ENCODE measurements at regions not wholly inside any gene's neighbourhood (a gene's known extent, or its start where the extent isn't known, plus 50 kb on each side); places are given as distances from the start of the nearest gene placed in this dataset.
"Not testable (repeated sequence)": the region's sequence is repeated elsewhere in the genome, so short reads cannot be mapped to it uniquely, and the experiment has no call there.

GRCh38 chrX:139475432-139475831 is 55.1 kb upstream of the F9 start:
- peaks cover 4% of the 10 kb centered on the region for H3K27me3 Mint-ChIP-seq
- no peaks in the 10 kb centered on the region for H3K9me3 Mint-ChIP-seq
- no peaks in the 10 kb centered on the region for H3K4me1 Mint-ChIP-seq
- no peak overlapping the region for H3K27ac Mint-ChIP-seq
- DNase-seq: no peak
- H3K4me3 Mint-ChIP-seq: no peak overlapping the region
- no peaks in the 10 kb centered on the region for H3K36me3 Mint-ChIP-seq

GRCh38 chrX:139461945-139462344 is 68.6 kb upstream of the F9 start:
- H3K4me3 Mint-ChIP-seq, H3K27me3 Mint-ChIP-seq, H3K36me3 Mint-ChIP-seq, DNase-seq, H3K9me3 Mint-ChIP-seq, H3K27ac Mint-ChIP-seq, H3K4me1 Mint-ChIP-seq: not testable (repeated sequence)

GRCh38 chrX:139454743-139455142 is 75.8 kb upstream of the F9 start:
- Mint-ChIP-seq H3K27me3 (no peaks in the 10 kb centered on the region), H3K36me3 (no peaks in the 10 kb centered on the region), H3K27ac (no peak overlapping the region), H3K4me1 (no peaks in the 10 kb centered on the region), H3K9me3 (no peaks in the 10 kb centered on the region), H3K4me3 (no peak overlapping the region)
- no peak for DNase-seq

- Mint-ChIP-seq H3K27ac (no peak overlapping the region), H3K9me3 (peaks cover 8% of the 10 kb centered on the region), H3K36me3 (no peaks in the 10 kb centered on the region), H3K27me3 (no peaks in the 10 kb centered on the region), H3K4me3 (no peak overlapping the region), H3K4me1 (no peaks in the 10 kb centered on the region)
- DNase-seq: no peak
Observed at GRCh38 chrX:139448996-139449395, 81.5 kb upstream of the F9 start.

GRCh38 chrX:139446832-139447231 is 83.7 kb upstream of the F9 start:
- H3K4me1 Mint-ChIP-seq: no peaks in the 10 kb centered on the region
- H3K9me3 Mint-ChIP-seq: peaks cover 8% of the 10 kb centered on the region
- no peak overlapping the region for H3K4me3 Mint-ChIP-seq
- DNase-seq: no peak
- H3K27me3 Mint-ChIP-seq: no peaks in the 10 kb centered on the region
- H3K36me3 Mint-ChIP-seq: no peaks in the 10 kb centered on the region
- H3K27ac Mint-ChIP-seq: no peak overlapping the region

GRCh38 chrX:139429913-139430312 is 100.6 kb upstream of the F9 start:
- Mint-ChIP-seq H3K27ac (no peak overlapping the region), H3K9me3 (peaks cover under 1% of the 10 kb centered on the region), H3K36me3 (no peaks in the 10 kb centered on the region), H3K27me3 (peaks cover 2% of the 10 kb centered on the region), H3K4me3 (no peak overlapping the region), H3K4me1 (no peaks in the 10 kb centered on the region)
- no peak for DNase-seq

GRCh38 chrX:139423186-139423585 is 107.4 kb upstream of the F9 start:
- Mint-ChIP-seq H3K9me3 (no peaks in the 10 kb centered on the region), H3K27ac (no peak overlapping the region), H3K36me3 (no peaks in the 10 kb centered on the region), H3K4me1 (no peaks in the 10 kb centered on the region), H3K27me3 (no peaks in the 10 kb centered on the region), H3K4me3 (no peak overlapping the region)
- DNase-seq: no peak

GRCh38 chrX:139398258-139398657 is 132.3 kb upstream of the F9 start:
- DNase-seq, H3K27me3 Mint-ChIP-seq, H3K9me3 Mint-ChIP-seq, H3K4me3 Mint-ChIP-seq, H3K4me1 Mint-ChIP-seq, H3K27ac Mint-ChIP-seq, H3K36me3 Mint-ChIP-seq: not testable (repeated sequence)

- no peaks in the 10 kb centered on the region for H3K9me3 Mint-ChIP-seq
- H3K27ac Mint-ChIP-seq: no peak overlapping the region
- no peaks in the 10 kb centered on the region for H3K27me3 Mint-ChIP-seq
- no peaks in the 10 kb centered on the region for H3K36me3 Mint-ChIP-seq
- DNase-seq: no peak
- H3K4me1 Mint-ChIP-seq: no peaks in the 10 kb centered on the region
- no peak overlapping the region for H3K4me3 Mint-ChIP-seq
Observed at GRCh38 chrX:139388254-139388653, 142.3 kb upstream of the F9 start.

GRCh38 chrX:139382529-139382928 is 148.0 kb upstream of the F9 start:
- Mint-ChIP-seq H3K4me1 (no peaks in the 10 kb centered on the region), H3K4me3 (no peak overlapping the region), H3K36me3 (no peaks in the 10 kb centered on the region), H3K27ac (no peak overlapping the region), H3K27me3 (peaks cover 4% of the 10 kb centered on the region), H3K9me3 (no peaks in the 10 kb centered on the region)
- no peak for DNase-seq

- not testable (repeated sequence) for H3K4me1 Mint-ChIP-seq, DNase-seq, H3K4me3 Mint-ChIP-seq, H3K9me3 Mint-ChIP-seq, H3K36me3 Mint-ChIP-seq, H3K27ac Mint-ChIP-seq
- peaks cover 12% of the 10 kb centered on the region for H3K27me3 Mint-ChIP-seq
Observed at GRCh38 chrX:139376547-139376946, 154.0 kb upstream of the F9 start.

- Mint-ChIP-seq H3K27ac (no peak overlapping the region), H3K36me3 (no peaks in the 10 kb centered on the region), H3K4me1 (no peaks in the 10 kb centered on the region), H3K27me3 (no peaks in the 10 kb centered on the region), H3K4me3 (no peak overlapping the region), H3K9me3 (no peaks in the 10 kb centered on the region)
- no peak for DNase-seq
Observed at GRCh38 chrX:139360356-139360755, 170.2 kb upstream of the F9 start.

GRCh38 chrX:139342594-139342991 is 187.9 kb upstream of the F9 start:
- DNase-seq, H3K4me3 Mint-ChIP-seq, H3K36me3 Mint-ChIP-seq, H3K27me3 Mint-ChIP-seq, H3K9me3 Mint-ChIP-seq, H3K27ac Mint-ChIP-seq, H3K4me1 Mint-ChIP-seq: not testable (repeated sequence)

- not testable (repeated sequence) for H3K4me1 Mint-ChIP-seq, H3K27me3 Mint-ChIP-seq, H3K36me3 Mint-ChIP-seq, H3K4me3 Mint-ChIP-seq, DNase-seq, H3K9me3 Mint-ChIP-seq, H3K27ac Mint-ChIP-seq
Observed at GRCh38 chrX:139341855-139342593, 188.5 kb upstream of the F9 start.

GRCh38 chrX:139332441-139332840 is 198.1 kb upstream of the F9 start:
- no peaks in the 10 kb centered on the region for H3K4me1 Mint-ChIP-seq
- H3K27me3 Mint-ChIP-seq: no peaks in the 10 kb centered on the region
- H3K27ac Mint-ChIP-seq: no peak overlapping the region
- DNase-seq: no peak
- no peaks in the 10 kb centered on the region for H3K36me3 Mint-ChIP-seq
- H3K4me3 Mint-ChIP-seq: no peak overlapping the region
- H3K9me3 Mint-ChIP-seq: peaks cover 1% of the 10 kb centered on the region

- no peak overlapping the region for H3K27ac Mint-ChIP-seq
- no peaks in the 10 kb centered on the region for H3K4me1 Mint-ChIP-seq
Observed at GRCh38 chrX:139327355-139327754, 203.2 kb upstream of the F9 start.

More at GRCh38 chrX:139327355-139327754, 203.2 kb upstream of the F9 start:
- no peaks in the 10 kb centered on the region for H3K36me3 Mint-ChIP-seq
- H3K27me3 Mint-ChIP-seq: no peaks in the 10 kb centered on the region
- H3K9me3 Mint-ChIP-seq: peaks cover 1% of the 10 kb centered on the region
- DNase-seq: no peak
- H3K4me3 Mint-ChIP-seq: no peak overlapping the region

Measured in activated naive CD8-positive, alpha-beta T cell treated with anti-CD3 and anti-CD28 coated beads for 36 hours (primary cell).